Trophoblast cell (in vitro differentiated cells and primary cell): ENCODE measurements at regions not wholly inside any gene's neighbourhood (a gene's known extent, or its start where the extent isn't known, plus 50 kb on each side); places are given as distances from the start of the nearest gene placed in this dataset.

Experiments
- DNase-seq, 2 donors: peaks; one replicate each; pipeline ENCODE4 v3.0.0-alpha.2; 2016
- H2AFZ ChIP-seq: 2 replicates; pipeline ENCODE4 v1.6.1; 2013; ENCODE audit warnings: low read length, moderate library complexity, mild to moderate bottlenecking; ENCODE audit not compliant: insufficient read depth, poor library complexity
- H2AK5ac ChIP-seq: 2 replicates; pipeline ENCODE4 v1.6.1; 2013; ENCODE audit warnings: mild to moderate bottlenecking, low read length
- H2BK120ac ChIP-seq: 2 replicates; pipeline ENCODE4 v1.6.1; 2013; ENCODE audit warnings: low read length, mild to moderate bottlenecking, moderate library complexity; ENCODE audit not compliant: insufficient read depth, poor library complexity
- H2BK12ac ChIP-seq: 2 replicates; pipeline ENCODE4 v1.6.1; 2013; ENCODE audit warnings: mild to moderate bottlenecking, low read length, moderate library complexity
- H2BK5ac ChIP-seq: 2 replicates; pipeline ENCODE4 v1.6.1; 2013; ENCODE audit warnings: low read length, low read depth, moderate library complexity, mild to moderate bottlenecking; ENCODE audit not compliant: poor library complexity
- H3K14ac ChIP-seq: 2 replicates; pipeline ENCODE4 v1.6.1; 2013; ENCODE audit warnings: mild to moderate bottlenecking, low read length
- H3K18ac ChIP-seq: 2 replicates; pipeline ENCODE4 v1.6.1; 2013; ENCODE audit warnings: mild to moderate bottlenecking, low read length
- H3K23ac ChIP-seq: 2 replicates; pipeline ENCODE4 v1.6.1; 2013; ENCODE audit warnings: low read length
- H3K27ac ChIP-seq: 2 replicates; pipeline ENCODE4 v1.5.1; 2013; ENCODE audit warnings: low read depth, mild to moderate bottlenecking, inconsistent platforms, low read length, moderate library complexity
- H3K27me3 ChIP-seq: 2 replicates; pipeline ENCODE4 v1.6.1; 2013; ENCODE audit warnings: inconsistent platforms, mild to moderate bottlenecking, low read length, moderate library complexity; ENCODE audit not compliant: insufficient read depth
- H3K36me3 ChIP-seq, 2 experiments: 1 replicate in 1 of 2; 2 replicates in 1 of 2; pipeline ENCODE4 v1.6.1; 2013; ENCODE audit warnings: low read length in 2 of 2, mild to moderate bottlenecking in 2 of 2, moderate library complexity in 1 of 2; ENCODE audit not compliant: insufficient read depth in 2 of 2, control insufficient read depth in 1 of 2
- H3K4ac ChIP-seq: 2 replicates; pipeline ENCODE4 v1.6.1; 2013; ENCODE audit warnings: low read depth, mild to moderate bottlenecking, low read length, moderate library complexity
- H3K4me1 ChIP-seq, 2 experiments: 1 replicate in 1 of 2; 2 replicates in 1 of 2; pipeline ENCODE4 v1.6.1; 2013; ENCODE audit warnings: low read length in 2 of 2, mild to moderate bottlenecking in 2 of 2, moderate library complexity in 1 of 2; ENCODE audit not compliant: insufficient read depth in 2 of 2, control insufficient read depth in 1 of 2
- H3K4me2 ChIP-seq: 2 replicates; pipeline ENCODE4 v1.6.1; 2013; ENCODE audit warnings: inconsistent platforms, mild to moderate bottlenecking, low read length, moderate library complexity
- H3K4me3 ChIP-seq: 2 replicates; pipeline ENCODE4 v1.5.1; 2013; ENCODE audit warnings: mild to moderate bottlenecking, low read depth, low read length, inconsistent platforms
- H3K79me1 ChIP-seq: one replicate; pipeline ENCODE4 v1.6.1; 2013; ENCODE audit warnings: low read length
- H3K79me2 ChIP-seq: 2 replicates; pipeline ENCODE4 v1.6.1; 2013; ENCODE audit warnings: low read length, mild to moderate bottlenecking; ENCODE audit not compliant: control insufficient read depth, insufficient read depth, poor library complexity
- H3K9ac ChIP-seq: 2 replicates; pipeline ENCODE4 v1.6.1; 2013; ENCODE audit warnings: mild to moderate bottlenecking, low read length
- H3K9me3 ChIP-seq: 2 replicates; pipeline ENCODE4 v1.6.1; 2013; ENCODE audit warnings: low read depth, mild to moderate bottlenecking, control low read depth, inconsistent platforms, low read length; ENCODE audit not compliant: insufficient read depth
- H4K12ac ChIP-seq: 2 replicates; pipeline ENCODE4 v1.6.1; 2013; ENCODE audit warnings: low read depth, mild to moderate bottlenecking, low read length, moderate library complexity
- H4K8ac ChIP-seq: 2 replicates; pipeline ENCODE4 v1.6.1; 2013; ENCODE audit warnings: low read depth, mild to moderate bottlenecking, low read length, moderate library complexity
- H4K91ac ChIP-seq: one replicate; pipeline ENCODE4 v1.6.1; 2013; ENCODE audit warnings: low read depth, mild to moderate bottlenecking, low read length, moderate library complexity
- WGBS: extraction: QIAGEN DNeasy Blood & Tissue Kit; methylation state at CpG from one replicate; pipeline ENCODE4 v1.1.7; 2013; ENCODE audit warnings: missing lambda C conversion rate; ENCODE audit not compliant: insufficient read length, insufficient coverage; ENCODE audit errors: extremely low coverage; 5-methylcytosine and 5-hydroxymethylcytosine counted together

DNA sequence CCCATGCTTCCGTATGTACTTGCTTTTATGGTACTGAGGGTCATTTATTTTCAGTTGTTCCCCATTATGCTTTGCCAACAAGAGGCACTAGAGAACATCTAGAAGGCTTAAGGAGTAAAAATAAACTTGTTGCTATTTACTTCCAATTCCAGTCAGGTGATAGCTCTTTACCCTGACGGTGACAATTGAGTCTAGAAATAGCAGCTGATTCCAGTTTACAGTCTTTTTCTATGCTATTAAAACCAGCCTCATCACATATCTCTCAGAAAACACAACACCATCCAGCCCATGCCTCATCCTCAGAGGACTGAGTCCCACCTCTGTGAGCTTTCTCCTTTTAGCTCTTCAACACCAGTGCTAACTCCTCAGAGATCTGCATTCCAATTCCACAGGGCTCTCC, 327.0 kb downstream of the GPD2 start:
- DNase-seq, result no peak

DNA sequence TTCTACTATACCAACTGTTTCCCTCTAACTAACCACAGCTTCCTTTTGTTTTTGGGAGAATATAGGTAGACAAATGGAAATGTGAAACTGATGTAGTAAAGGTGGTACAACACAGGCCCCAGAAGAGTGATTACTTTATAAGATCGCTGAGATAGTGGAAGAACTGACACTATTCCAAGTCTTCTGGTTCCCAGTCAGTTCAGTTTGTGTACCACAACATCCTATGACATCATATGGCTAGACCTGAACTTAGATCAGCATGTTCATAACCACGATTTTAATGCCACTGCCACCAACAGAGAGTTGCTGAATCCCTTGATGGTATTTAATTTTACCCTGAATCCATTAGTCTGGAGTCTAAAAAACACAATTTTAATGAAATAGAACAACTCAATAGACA, 328.9 kb downstream of the GPD2 start:
- no peak overlapping the region for H3K14ac ChIP-seq
- H3K23ac ChIP-seq, result no peak overlapping the region
- no peaks in the 10 kb centered on the region for H3K36me3 ChIP-seq
- no peak overlapping the region for H2AK5ac ChIP-seq
- no peak overlapping the region for H4K8ac ChIP-seq
- no peak overlapping the region for H3K27ac ChIP-seq
- no peaks in the 10 kb centered on the region for H3K4me1 ChIP-seq
- no peak for DNase-seq
- WGBS, result no CpG with 5 or more reads among the region's 2 CpGs
- H4K12ac ChIP-seq, result no peak overlapping the region
- H3K9me3 ChIP-seq, result no peaks in the 10 kb centered on the region
- H3K4me3 ChIP-seq, result no peak overlapping the region
- H3K4me2 ChIP-seq, result no peak overlapping the region
- H3K4ac ChIP-seq, result no peak overlapping the region
- no peak overlapping the region for H2BK120ac ChIP-seq
- no peaks in the 10 kb centered on the region for H3K79me2 ChIP-seq
- no peak overlapping the region for H2AFZ ChIP-seq
- H4K91ac ChIP-seq, result no peak overlapping the region
- no peak overlapping the region for H3K9ac ChIP-seq
- H2BK5ac ChIP-seq, result no peak overlapping the region
- H3K18ac ChIP-seq, result no peak overlapping the region
- H3K27me3 ChIP-seq, result no peaks in the 10 kb centered on the region
- no peak overlapping the region for H2BK12ac ChIP-seq
- no peaks in the 10 kb centered on the region for H3K79me1 ChIP-seq

More for the DNA sequence above, 327.0 kb downstream of the GPD2 start:
- no peak overlapping the region for H3K14ac ChIP-seq
- no CpG with 5 or more reads among the region's 2 CpGs for WGBS
- H3K27me3 ChIP-seq, result no peaks in the 10 kb centered on the region
- no peak overlapping the region for H2AFZ ChIP-seq
- H4K8ac ChIP-seq, result no peak overlapping the region
- no peak overlapping the region for H3K18ac ChIP-seq
- H3K9ac ChIP-seq, result no peak overlapping the region
- H3K4me2 ChIP-seq, result no peak overlapping the region
- no peak overlapping the region for H4K12ac ChIP-seq
- no peaks in the 10 kb centered on the region for H3K9me3 ChIP-seq
- H3K4me3 ChIP-seq, result no peak overlapping the region
- H2AK5ac ChIP-seq, result no peak overlapping the region
- H3K4ac ChIP-seq, result no peak overlapping the region
- H2BK12ac ChIP-seq, result no peak overlapping the region
- H2BK5ac ChIP-seq, result no peak overlapping the region
- H3K27ac ChIP-seq, result no peak overlapping the region
- no peak overlapping the region for H3K23ac ChIP-seq
- no peaks in the 10 kb centered on the region for H3K79me2 ChIP-seq
- no peaks in the 10 kb centered on the region for H3K4me1 ChIP-seq
- H2BK120ac ChIP-seq, result no peak overlapping the region
- H3K79me1 ChIP-seq, result no peaks in the 10 kb centered on the region
- no peaks in the 10 kb centered on the region for H3K36me3 ChIP-seq
- no peak overlapping the region for H4K91ac ChIP-seq

DNA sequence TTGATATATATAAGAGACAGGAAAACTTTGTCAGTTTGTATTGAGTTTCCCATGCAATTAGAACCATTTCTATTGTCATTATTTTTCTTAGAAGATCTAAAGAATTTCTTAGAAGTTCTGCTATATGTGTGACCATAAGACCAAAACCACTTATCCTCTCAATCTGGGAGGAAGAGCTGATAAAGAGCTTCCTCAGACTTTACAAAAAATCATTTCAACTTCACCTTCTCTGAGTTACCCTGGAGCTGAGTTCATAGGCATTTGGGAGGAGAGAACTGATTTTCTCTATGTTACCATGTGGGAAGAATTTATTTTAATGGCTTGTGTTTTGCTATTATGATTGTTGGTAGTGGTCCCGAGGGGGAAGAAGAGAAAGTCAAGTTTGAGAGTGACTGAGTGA, 329.3 kb downstream of the GPD2 start:
- no peak overlapping the region for H2AFZ ChIP-seq
- H4K12ac ChIP-seq, result no peak overlapping the region
- H4K91ac ChIP-seq, result no peak overlapping the region
- no peak overlapping the region for H3K4me2 ChIP-seq
- no peak overlapping the region for H4K8ac ChIP-seq
- no peak for DNase-seq
- H3K9ac ChIP-seq, result no peak overlapping the region
- no peaks in the 10 kb centered on the region for H3K79me2 ChIP-seq
- no peaks in the 10 kb centered on the region for H3K79me1 ChIP-seq
- no peak overlapping the region for H2AK5ac ChIP-seq
- H2BK120ac ChIP-seq, result no peak overlapping the region
- H2BK12ac ChIP-seq, result no peak overlapping the region
- no peaks in the 10 kb centered on the region for H3K27me3 ChIP-seq
- no peak overlapping the region for H3K4ac ChIP-seq
- H3K4me3 ChIP-seq, result no peak overlapping the region
- WGBS, result no CpG with 5 or more reads among the region's 1 CpG
- H2BK5ac ChIP-seq, result no peak overlapping the region
- no peak overlapping the region for H3K14ac ChIP-seq
- H3K4me1 ChIP-seq, result no peaks in the 10 kb centered on the region
- H3K9me3 ChIP-seq, result no peaks in the 10 kb centered on the region
- no peak overlapping the region for H3K18ac ChIP-seq
- H3K27ac ChIP-seq, result no peak overlapping the region
- H3K36me3 ChIP-seq, result no peaks in the 10 kb centered on the region
- H3K23ac ChIP-seq, result no peak overlapping the region

DNA sequence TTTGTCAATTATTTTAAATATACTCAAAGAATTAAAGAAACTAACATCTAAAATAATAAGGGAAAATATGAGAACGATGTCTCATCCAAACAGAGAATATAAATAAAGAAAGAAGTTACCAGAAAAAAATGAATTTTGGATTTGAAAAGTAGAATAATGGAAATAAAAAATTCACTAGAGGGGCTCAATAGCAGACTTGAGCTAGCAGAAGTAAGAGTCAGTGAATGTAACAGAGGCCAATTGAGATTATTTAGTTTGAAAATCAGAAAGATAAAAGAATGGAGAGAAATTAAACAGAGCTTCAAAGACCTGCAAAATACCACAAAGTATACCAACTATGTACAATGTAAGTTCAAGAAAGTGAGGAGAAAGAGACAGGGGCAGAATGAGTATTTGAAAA, 333.6 kb downstream of the GPD2 start:
- H3K9ac ChIP-seq, result no peak overlapping the region
- no peak overlapping the region for H2BK5ac ChIP-seq
- no peaks in the 10 kb centered on the region for H3K9me3 ChIP-seq
- H2AK5ac ChIP-seq, result no peak overlapping the region
- no peaks in the 10 kb centered on the region for H3K79me2 ChIP-seq
- H3K27me3 ChIP-seq, result no peaks in the 10 kb centered on the region
- H3K79me1 ChIP-seq, result no peaks in the 10 kb centered on the region
- H4K12ac ChIP-seq, result no peak overlapping the region
- no peak overlapping the region for H2BK12ac ChIP-seq
- no peak overlapping the region for H3K4me2 ChIP-seq
- H2AFZ ChIP-seq, result no peak overlapping the region
- no peak overlapping the region for H3K4me3 ChIP-seq
- H3K14ac ChIP-seq, result no peak overlapping the region
- no peak overlapping the region for H3K23ac ChIP-seq
- H4K8ac ChIP-seq, result no peak overlapping the region
- DNase-seq, result no peak
- H3K36me3 ChIP-seq, result no peaks in the 10 kb centered on the region
- H3K4me1 ChIP-seq, result no peaks in the 10 kb centered on the region
- H4K91ac ChIP-seq, result no peak overlapping the region
- no peak overlapping the region for H2BK120ac ChIP-seq
- WGBS, result no CpG with 5 or more reads among the region's 1 CpG
- H3K4ac ChIP-seq, result no peak overlapping the region
- H3K18ac ChIP-seq, result no peak overlapping the region
- no peak overlapping the region for H3K27ac ChIP-seq
